ENCODE measurements at regions not wholly inside any gene's neighbourhood (a gene's known extent, or its start where the extent isn't known, plus 50 kb on each side); places are given as distances from the start of the nearest gene placed in this dataset.

DNA sequence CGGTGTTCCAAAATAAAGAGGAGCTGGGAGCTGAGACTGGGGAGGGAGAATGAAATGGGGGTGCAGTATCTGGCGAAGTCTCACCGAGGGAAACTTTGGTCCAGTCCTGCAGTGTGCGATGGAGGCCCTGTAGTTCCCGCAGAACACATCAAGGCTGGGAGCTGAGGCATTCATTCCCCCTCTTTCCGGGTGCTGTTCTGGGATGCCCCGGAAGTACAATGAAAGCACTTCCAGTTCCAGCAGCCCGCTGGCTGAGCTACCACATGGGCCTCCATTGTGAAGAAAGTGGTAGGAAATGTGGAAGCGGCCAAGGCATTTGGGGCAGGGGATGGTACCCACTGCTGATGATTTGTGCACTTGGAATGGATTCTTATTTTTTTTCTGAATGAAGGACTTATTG, 560.7 kb downstream of the GLRX3 start:
- ChIA-PET POLR2A (ENCODE audit: unreplicated experiment) (no interaction called here), CTCF (no interaction called here)
- no peaks in the 10 kb centered on the region for H3K36me3 ChIP-seq (ENCODE audit: control insufficient read depth, insufficient read depth, low read length)
- no peak overlapping the region for H3K9ac ChIP-seq (ENCODE audit: low read depth, low read length)
- H3K56ac ChIP-seq (ENCODE audit: extremely low read depth, insufficient read depth, low read length) = no peak overlapping the region
- TF ChIP-seq RFX5 (IDR thresholded peaks at IDR 0.05; ENCODE audit: low read depth, low read length) (no peak), USF2 (IDR thresholded peaks at IDR 0.05; ENCODE audit: low read depth, low read length) (no peak), BHLHE40 (IDR thresholded peaks at IDR 0.05; ENCODE audit: low read depth, low read length) (no peak), MAZ (IDR thresholded peaks at IDR 0.05; ENCODE audit: borderline replicate concordance, low read depth, low read length) (no peak), RAD21 (IDR thresholded peaks at IDR 0.05; ENCODE audit: low read length) (no peak), MAFK (IDR thresholded peaks at IDR 0.05; ENCODE audit: low read depth, low read length) (no peak)
- no peak overlapping the region for H3K18ac ChIP-seq (ENCODE audit: low read depth, low read length)
- H3K9me1 ChIP-seq (ENCODE audit: insufficient read depth, low read length) = no peaks in the 10 kb centered on the region
- no peaks in the 10 kb centered on the region for H4K20me1 ChIP-seq (ENCODE audit: insufficient read depth, low read length)
- no peak overlapping the region for H2AFZ ChIP-seq (replicated peaks; ENCODE audit: low read length, poor library complexity)
- H2BK20ac ChIP-seq (ENCODE audit: low read depth, low read length) = no peak overlapping the region
- dilution Hi-C loops (cut with HindIII; ENCODE audit: low sequenced_read_pairs, unreplicated experiment) (no loop called here), in situ Hi-C loops (cut with MboI; ENCODE audit: low sequenced_read_pairs) (no loop called here), intact Hi-C loops (cut with micrococcal nuclease) (no loop called here)
- no peak for DNase-seq
- no peaks in the 10 kb centered on the region for H3K4me1 ChIP-seq (ENCODE audit: control insufficient read depth, insufficient read depth, low read length)
- no peak overlapping the region for H2BK15ac ChIP-seq (ENCODE audit: low read depth, low read length)
- no peaks in the 10 kb centered on the region for H3K79me1 ChIP-seq (ENCODE audit: low read depth in 1 of 2, low read length in 2 of 2)
- no peak overlapping the region for H2AK9ac ChIP-seq (replicated peaks; ENCODE audit: low read depth, low read length, poor library complexity)
- H2BK5ac ChIP-seq (ENCODE audit: low read depth, low read length, poor library complexity, severe bottlenecking) = no peak overlapping the region
- H3K27me3 ChIP-seq (ENCODE audit: control insufficient read depth, insufficient read depth, low read length) = no peaks in the 10 kb centered on the region
- H4K91ac ChIP-seq (ENCODE audit: insufficient read depth, low read depth, low read length) = no peak overlapping the region
- H3K23ac ChIP-seq (ENCODE audit: low read depth, low read length) = no peak overlapping the region
- no peak overlapping the region for H3K4me3 ChIP-seq (ENCODE audit: insufficient read depth, low read depth, low read length)
- H3K9me3 ChIP-seq (ENCODE audit: control insufficient read depth, insufficient read depth, low read length) = peaks cover 28% of the 10 kb centered on the region
- no peak overlapping the region for H3K4ac ChIP-seq (ENCODE audit: low read depth, low read length)
- no peak overlapping the region for H4K8ac ChIP-seq (ENCODE audit: low read depth in 2 of 2, low read length in 2 of 2)
- whole genome bisulfite sequencing, 2 experiments (ENCODE audit: extremely low coverage in 2 of 2, insufficient read length in 1 of 2) = no CpG with 5 or more reads among the region's 9 CpGs
- H3K14ac ChIP-seq (replicated peaks; ENCODE audit: low read depth, low read length) = no peak overlapping the region
- H2BK120ac ChIP-seq (ENCODE audit: low read depth, low read length) = no peak overlapping the region
- H3K27ac ChIP-seq (ENCODE audit: insufficient read depth, low read length) = no peak overlapping the region
- no peak overlapping the region for H3K4me2 ChIP-seq (ENCODE audit: low read depth, low read length)
- H4K5ac ChIP-seq (ENCODE audit: low read depth, low read length) = no peak overlapping the region
- no peak for ATAC-seq (ENCODE audit: low read depth)
- no TSS peak for BruUV-seq (replicated peaks)
- no peak overlapping the region for H2AK5ac ChIP-seq (ENCODE audit: low read depth, low read length)
